ENCODE measurements at regions not wholly inside any gene's neighbourhood (a gene's known extent, or its start where the extent isn't known, plus 50 kb on each side); places are given as distances from the start of the nearest gene placed in this dataset.

DNA sequence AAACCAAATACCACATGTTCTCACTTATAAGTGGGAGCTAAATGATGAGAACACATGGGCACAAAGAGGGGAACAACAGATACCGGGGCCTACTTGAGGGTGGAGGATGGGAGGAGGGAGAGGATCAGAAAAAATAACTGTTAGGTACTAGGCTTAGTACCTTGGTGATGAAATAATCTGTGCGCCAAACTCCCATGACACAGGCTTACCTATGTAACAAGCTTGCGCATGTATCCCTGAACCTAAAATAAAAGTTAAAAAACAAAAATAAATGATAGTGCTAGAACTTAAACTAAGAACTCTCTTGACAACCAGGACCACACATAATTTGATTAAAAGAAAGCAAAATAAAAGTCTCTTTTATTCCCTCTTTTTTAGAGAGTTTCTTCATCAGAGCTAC is 150.6 kb downstream of the CHIC2 start:
- Mint-ChIP-seq H3K27ac (no peak overlapping the region), H3K4me3 (no peak overlapping the region), H3K9me3 (no peaks in the 10 kb centered on the region), H3K27me3 (ENCODE audit: low read depth in 3 of 3) (peaks cover 0 to 3% (median 3%) of the 10 kb centered on the region in 3 donors), H3K36me3 (no peaks in the 10 kb centered on the region), H3K4me1 (peaks cover 3 to 4% of the 10 kb centered on the region in 2 donors)
- no peak for DNase-seq

DNA sequence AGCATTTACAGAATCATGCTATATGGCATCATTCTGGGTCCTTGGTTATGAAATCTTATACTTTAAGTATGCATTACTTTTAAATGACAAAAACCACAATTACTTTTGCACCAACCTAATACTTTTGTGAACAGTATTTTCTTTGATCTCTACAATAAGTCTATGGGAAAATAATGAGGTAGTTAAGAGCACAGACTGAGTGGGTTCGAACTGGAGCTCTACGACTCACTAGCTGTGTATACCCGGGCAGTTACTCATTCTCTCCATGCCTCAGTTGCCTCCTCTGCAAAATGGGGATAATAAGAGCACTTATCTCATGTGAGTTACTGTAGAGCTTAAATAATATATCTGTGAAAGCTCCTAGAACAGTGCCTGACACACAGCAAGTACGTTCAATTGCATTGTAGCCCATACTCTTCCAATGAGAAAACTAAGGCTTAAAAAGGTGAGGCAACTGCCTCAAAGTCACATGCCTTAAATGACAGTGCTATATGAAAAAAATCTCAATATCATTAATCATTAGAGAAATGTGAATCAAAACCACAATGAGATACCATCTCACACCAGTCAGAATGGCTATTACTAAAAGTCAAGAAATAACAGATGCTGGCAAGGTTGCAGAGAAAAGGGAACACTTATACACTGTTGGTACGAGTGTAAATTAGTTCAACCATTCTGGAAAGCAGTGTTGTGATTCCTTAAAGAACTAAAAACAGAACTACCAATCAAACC is 151.5 kb downstream of the CHIC2 start:
- H3K36me3 Mint-ChIP-seq: no peaks in the 10 kb centered on the region
- H3K27ac Mint-ChIP-seq: no peak overlapping the region
- peaks cover 9 to 10% of the 10 kb centered on the region in 2 donors for H3K4me1 Mint-ChIP-seq
- no peak overlapping the region for H3K4me3 Mint-ChIP-seq
- no peaks in the 10 kb centered on the region for H3K9me3 Mint-ChIP-seq
- DNase-seq: no peak
- peaks cover 0 to 3% (median 0%) of the 10 kb centered on the region in 3 donors for H3K27me3 Mint-ChIP-seq (ENCODE audit: low read depth in 3 of 3)

DNA sequence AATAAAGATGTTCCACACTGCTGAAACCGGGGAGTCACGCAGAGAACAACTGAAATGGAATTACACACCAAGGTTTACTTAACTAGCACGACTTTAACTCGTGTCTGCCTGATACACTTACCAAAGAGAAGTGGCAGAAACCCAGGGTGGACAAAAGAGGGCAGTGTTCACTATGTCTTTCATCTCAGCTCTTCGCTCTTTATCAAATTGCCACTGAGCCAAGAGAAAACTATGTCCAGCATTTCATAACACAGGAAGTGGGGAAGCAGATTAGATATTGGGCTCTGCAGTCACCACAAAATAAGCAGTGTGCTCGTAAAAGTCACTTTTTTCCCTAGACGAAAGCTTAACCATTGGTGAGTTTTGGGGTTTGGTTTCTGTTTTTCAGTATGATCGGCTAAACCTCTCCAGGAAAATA is 155.7 kb downstream of the CHIC2 start:
- H3K9me3 Mint-ChIP-seq: no peaks in the 10 kb centered on the region
- peak overlapping the region in 1 of 5 donors; percentile 41 for H3K4me3 Mint-ChIP-seq
- no peak overlapping the region for H3K27ac Mint-ChIP-seq
- peaks cover 3 to 13% (median 4%) of the 10 kb centered on the region in 3 donors for H3K27me3 Mint-ChIP-seq (ENCODE audit: low read depth in 3 of 3)
- no peaks in the 10 kb centered on the region for H3K36me3 Mint-ChIP-seq
- peaks cover 15 to 21% of the 10 kb centered on the region in 2 donors for H3K4me1 Mint-ChIP-seq
- DNase-seq: peak; percentile 9 to 26 (median 20)

DNA sequence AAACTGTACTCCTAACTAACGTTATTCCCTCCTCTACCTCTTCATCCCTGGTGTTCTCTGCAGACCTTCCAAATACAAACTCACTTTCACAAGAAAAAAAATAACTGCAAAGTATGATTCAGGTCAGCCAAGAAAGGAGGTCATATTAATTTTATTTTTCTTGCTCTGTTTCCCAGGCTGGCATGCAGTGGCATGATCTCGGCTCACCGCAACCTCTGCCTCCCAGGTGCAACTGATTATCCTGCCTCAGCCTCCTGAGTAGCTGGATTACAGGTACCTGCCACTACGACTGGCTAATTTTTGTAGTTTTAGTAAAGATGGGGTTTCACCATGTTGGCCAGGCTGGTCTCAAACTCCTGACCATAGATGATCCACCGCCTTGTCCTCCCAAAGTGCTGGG is 156.6 kb downstream of the CHIC2 start:
- no peak overlapping the region for H3K27ac Mint-ChIP-seq
- H3K27me3 Mint-ChIP-seq (ENCODE audit: low read depth in 3 of 3): peaks cover 4 to 9% (median 6%) of the 10 kb centered on the region in 3 donors
- H3K36me3 Mint-ChIP-seq: no peaks in the 10 kb centered on the region

DNA sequence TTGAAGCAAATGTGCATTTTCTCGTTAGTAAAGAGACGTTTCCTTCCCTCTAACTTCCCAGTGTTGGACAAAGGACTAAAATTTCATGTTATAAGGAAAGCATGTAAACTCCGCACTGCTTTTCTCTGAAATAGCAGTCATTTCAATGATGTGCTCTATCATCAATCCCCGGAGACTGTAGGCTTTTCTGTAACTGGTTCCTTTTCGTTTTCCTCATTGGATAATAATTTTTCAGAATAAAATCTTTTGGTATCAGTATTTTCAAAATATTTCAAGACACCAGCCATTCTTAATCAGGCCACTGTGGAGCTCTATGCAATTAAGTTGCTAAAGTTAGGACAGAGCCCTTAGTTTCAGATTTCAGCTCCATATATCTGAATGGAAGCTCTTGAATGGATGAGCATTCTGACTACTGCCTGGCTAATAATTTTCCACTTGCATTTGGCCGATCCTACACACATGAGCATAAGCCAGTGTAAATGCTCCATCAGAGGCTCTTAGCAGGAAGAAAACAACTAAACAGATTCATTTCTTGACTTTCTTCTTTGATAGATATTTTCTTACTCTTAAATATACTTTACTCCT is 157.7 kb downstream of the CHIC2 start:
- H3K9me3 Mint-ChIP-seq: no peaks in the 10 kb centered on the region
- no peak overlapping the region for H3K27ac Mint-ChIP-seq
- H3K4me3 Mint-ChIP-seq: peak overlapping the region in 2 of 5 donors; percentile 73 to 80
- DNase-seq: no peak
- peaks cover 4 to 9% (median 8%) of the 10 kb centered on the region in 3 donors for H3K27me3 Mint-ChIP-seq (ENCODE audit: low read depth in 3 of 3)
- H3K4me1 Mint-ChIP-seq: peaks cover 15 to 21% of the 10 kb centered on the region in 2 donors
- H3K36me3 Mint-ChIP-seq: no peaks in the 10 kb centered on the region

More for the DNA sequence above, 156.6 kb downstream of the CHIC2 start:
- H3K4me1 Mint-ChIP-seq: peaks cover 15 to 21% of the 10 kb centered on the region in 2 donors
- DNase-seq: no peak
- H3K4me3 Mint-ChIP-seq: no peak overlapping the region
- H3K9me3 Mint-ChIP-seq: no peaks in the 10 kb centered on the region

DNA sequence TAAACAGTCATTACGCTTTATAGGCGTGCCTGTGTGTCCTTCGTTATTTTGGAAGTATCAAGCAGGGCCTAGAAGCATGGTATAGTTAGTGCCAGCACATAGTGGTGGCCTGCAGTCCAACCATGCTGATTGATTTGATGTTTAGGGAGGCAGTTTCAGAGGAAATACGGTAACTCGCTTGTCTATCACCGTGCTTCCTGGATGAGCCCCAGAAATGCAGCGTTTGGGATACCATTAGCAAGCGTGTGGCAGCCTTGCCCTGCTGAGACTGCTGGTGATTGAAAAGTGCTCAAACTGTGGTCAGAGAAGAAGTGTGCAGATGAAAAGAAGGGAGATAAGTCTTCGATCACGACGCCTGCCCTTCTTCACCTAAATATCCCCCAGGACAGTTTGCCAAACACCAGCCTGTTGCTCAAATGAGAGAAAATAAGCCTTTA is 158.4 kb downstream of the CHIC2 start:
- no peaks in the 10 kb centered on the region for H3K36me3 Mint-ChIP-seq
- DNase-seq: no peak
- no peaks in the 10 kb centered on the region for H3K9me3 Mint-ChIP-seq
- peak overlapping the region in 1 of 6 donors; percentile 40 for H3K27ac Mint-ChIP-seq
- H3K4me1 Mint-ChIP-seq: peaks cover 15 to 21% of the 10 kb centered on the region in 2 donors
- peak overlapping the region; percentile 64 to 80 (median 73) for H3K4me3 Mint-ChIP-seq
- peaks cover 4 to 9% (median 8%) of the 10 kb centered on the region in 3 donors for H3K27me3 Mint-ChIP-seq (ENCODE audit: low read depth in 3 of 3)

DNA sequence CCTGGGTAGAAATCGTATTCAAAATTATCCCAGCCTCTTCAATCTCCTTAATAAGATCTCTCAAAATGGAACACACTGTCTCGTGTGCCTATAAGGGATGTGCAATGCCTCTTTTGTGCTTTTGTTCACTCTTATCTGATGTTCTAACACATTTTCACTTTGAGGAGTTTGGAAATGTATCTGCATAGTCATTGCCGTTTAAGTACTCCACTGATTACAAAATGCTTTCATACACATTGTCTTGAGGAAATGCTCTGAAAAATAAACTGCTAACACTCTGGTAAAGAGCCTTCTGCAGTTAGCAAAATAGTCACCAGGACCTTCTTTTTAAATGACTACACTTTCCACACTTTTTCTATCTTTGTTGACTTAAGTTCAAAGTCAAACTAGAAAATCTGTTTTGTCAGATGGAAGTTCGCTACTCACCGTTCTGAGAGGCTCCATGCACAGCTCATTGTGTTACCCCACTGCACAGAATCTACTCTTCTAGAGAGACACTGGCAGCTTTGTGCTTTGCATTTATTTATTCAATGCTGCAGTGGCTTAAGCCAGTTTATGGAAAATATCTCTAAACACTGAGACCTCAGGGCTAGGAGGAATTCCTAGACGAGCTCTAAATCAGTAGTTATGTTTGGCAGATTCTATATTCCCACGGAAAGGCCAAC is 159.0 kb downstream of the CHIC2 start:
- no peak overlapping the region for H3K4me3 Mint-ChIP-seq
- peaks cover 4 to 9% (median 8%) of the 10 kb centered on the region in 3 donors for H3K27me3 Mint-ChIP-seq (ENCODE audit: low read depth in 3 of 3)
- DNase-seq: no peak
- no peaks in the 10 kb centered on the region for H3K36me3 Mint-ChIP-seq
- H3K9me3 Mint-ChIP-seq: no peaks in the 10 kb centered on the region
- no peak overlapping the region for H3K27ac Mint-ChIP-seq
- H3K4me1 Mint-ChIP-seq: peaks cover 15 to 21% of the 10 kb centered on the region in 2 donors

DNA sequence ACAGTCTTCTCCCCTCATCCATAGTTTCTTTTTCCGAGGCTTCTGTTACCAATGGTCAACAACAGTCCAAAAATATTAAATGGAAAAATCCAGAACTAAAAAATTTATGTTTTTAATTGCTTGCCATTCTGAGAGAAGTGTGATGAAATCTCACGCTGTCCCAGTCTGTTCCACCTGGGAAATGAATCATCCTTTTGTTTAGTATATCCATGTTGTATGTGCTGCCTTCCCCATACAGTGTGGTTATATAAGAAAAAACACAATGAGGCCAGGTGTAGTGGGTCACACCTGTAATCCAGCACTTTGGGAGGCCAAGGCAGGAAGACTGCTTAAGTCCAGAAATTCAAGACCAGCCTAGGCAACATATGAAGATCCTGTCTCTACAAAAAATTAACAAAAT is 161.6 kb downstream of the CHIC2 start:
- Mint-ChIP-seq H3K36me3 (no peaks in the 10 kb centered on the region), H3K9me3 (no peaks in the 10 kb centered on the region), H3K27ac (no peak overlapping the region), H3K27me3 (ENCODE audit: low read depth in 3 of 3) (peaks cover 7 to 9% (median 8%) of the 10 kb centered on the region in 3 donors), H3K4me1 (peaks cover 6 to 10% of the 10 kb centered on the region in 2 donors), H3K4me3 (no peak overlapping the region)
- no peak for DNase-seq

DNA sequence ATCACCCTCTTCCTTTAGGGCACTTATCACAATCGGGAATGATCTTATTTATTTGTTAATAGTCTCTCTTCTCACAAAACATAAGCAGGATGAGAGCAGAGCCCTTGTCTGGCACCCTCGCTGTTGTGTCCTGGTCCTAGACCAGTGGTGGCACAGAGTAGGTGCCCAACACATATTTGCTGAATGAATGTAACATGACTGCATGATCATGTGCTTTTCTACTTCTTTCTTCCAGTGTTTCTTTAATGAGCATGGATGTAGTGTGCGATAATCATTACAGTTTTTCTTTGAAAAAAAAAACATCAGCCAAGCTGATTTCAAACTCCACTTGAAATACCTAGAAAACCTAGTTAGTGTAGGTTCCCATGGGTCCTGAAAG is 164.1 kb downstream of the CHIC2 start:
- Mint-ChIP-seq H3K27me3 (ENCODE audit: low read depth in 3 of 3) (peaks cover 2 to 7% (median 5%) of the 10 kb centered on the region in 3 donors), H3K36me3 (no peaks in the 10 kb centered on the region), H3K27ac (no peak overlapping the region), H3K9me3 (no peaks in the 10 kb centered on the region), H3K4me1 (no peaks in the 10 kb centered on the region), H3K4me3 (no peak overlapping the region)
- no peak for DNase-seq

DNA sequence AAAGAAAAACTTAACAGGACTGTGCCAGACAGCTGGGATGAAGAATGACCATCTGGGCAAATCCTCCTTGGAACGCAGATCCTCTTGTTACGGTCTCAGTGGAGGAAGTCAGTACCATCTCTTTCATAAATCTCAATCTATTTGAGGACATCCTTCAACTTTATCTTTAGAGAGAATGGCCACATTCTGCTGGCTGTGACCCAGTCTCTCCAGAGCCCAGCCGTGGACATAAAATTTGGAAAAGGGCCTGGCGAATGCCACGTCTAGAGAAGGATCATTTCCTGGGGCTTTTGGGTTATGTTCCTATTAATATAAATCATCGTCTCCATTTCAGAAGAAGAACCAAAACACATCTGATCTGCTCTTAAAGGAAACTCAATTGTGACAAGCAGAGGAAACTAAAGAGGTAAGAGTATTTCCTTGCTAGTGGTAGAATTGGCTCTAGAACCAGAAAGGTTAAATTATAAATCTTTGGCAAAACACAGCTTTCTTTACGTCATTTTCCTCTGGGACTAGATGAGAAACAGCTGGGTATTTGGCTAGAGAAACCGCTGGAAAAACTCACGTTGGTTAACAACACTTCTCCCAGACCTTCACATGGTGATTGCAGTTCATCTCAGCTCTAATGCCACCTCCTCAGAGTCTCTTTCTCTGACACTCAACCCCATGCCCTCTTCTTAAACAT is 164.7 kb downstream of the CHIC2 start:
- peaks cover 2 to 6% (median 5%) of the 10 kb centered on the region in 3 donors for H3K27me3 Mint-ChIP-seq (ENCODE audit: low read depth in 3 of 3)
- H3K4me3 Mint-ChIP-seq: no peak overlapping the region
- DNase-seq: no peak
- no peaks in the 10 kb centered on the region for H3K4me1 Mint-ChIP-seq
- H3K9me3 Mint-ChIP-seq: no peaks in the 10 kb centered on the region
- no peaks in the 10 kb centered on the region for H3K36me3 Mint-ChIP-seq
- no peak overlapping the region for H3K27ac Mint-ChIP-seq

DNA sequence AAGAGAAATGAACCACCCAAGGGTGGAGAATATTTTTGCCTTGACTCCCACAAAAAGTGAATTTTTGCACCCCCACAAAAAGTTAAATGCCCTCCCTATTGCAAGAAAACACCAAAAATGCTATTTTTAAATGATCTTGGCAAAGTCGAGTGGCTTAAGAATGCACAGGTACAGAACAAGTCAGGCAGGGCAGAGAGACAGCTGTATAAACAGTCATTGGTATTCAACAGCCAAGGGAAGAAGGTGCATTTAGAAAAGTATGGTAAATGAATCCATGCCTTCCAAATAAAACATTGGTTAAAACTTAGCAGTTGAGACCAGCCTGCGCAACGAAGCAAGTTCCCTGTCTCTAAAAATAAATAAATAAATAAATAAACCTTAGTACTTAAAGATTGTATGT is 169.3 kb downstream of the CHIC2 start:
- H3K9me3 Mint-ChIP-seq: no peaks in the 10 kb centered on the region
- no peaks in the 10 kb centered on the region for H3K36me3 Mint-ChIP-seq
- no peak overlapping the region for H3K4me3 Mint-ChIP-seq
- H3K27ac Mint-ChIP-seq: no peak overlapping the region
- H3K27me3 Mint-ChIP-seq (ENCODE audit: low read depth in 3 of 3): peaks cover 0 to 7% (median 4%) of the 10 kb centered on the region in 3 donors
- no peaks in the 10 kb centered on the region for H3K4me1 Mint-ChIP-seq
- no peak for DNase-seq

DNA sequence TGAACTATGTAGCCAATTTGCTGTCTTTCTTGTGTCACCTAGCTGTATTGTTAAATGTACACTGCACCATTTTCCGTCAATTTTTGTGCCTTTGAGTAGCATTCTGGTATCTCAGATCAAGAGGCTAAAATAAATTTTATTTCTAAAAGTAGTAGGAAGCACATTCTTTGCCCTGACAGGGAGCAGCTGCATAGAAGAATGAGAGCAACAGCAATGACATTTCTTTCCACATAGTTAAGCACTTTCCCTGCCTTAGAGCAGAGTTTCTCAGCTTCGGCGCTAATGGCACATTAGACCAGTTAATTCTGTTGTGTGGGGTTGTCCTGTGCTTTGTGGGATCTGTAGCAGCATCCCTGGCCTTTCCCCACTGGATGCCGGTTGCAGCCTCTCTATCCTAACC is 173.9 kb downstream of the CHIC2 start:
- H3K9me3 Mint-ChIP-seq: no peaks in the 10 kb centered on the region

DNA sequence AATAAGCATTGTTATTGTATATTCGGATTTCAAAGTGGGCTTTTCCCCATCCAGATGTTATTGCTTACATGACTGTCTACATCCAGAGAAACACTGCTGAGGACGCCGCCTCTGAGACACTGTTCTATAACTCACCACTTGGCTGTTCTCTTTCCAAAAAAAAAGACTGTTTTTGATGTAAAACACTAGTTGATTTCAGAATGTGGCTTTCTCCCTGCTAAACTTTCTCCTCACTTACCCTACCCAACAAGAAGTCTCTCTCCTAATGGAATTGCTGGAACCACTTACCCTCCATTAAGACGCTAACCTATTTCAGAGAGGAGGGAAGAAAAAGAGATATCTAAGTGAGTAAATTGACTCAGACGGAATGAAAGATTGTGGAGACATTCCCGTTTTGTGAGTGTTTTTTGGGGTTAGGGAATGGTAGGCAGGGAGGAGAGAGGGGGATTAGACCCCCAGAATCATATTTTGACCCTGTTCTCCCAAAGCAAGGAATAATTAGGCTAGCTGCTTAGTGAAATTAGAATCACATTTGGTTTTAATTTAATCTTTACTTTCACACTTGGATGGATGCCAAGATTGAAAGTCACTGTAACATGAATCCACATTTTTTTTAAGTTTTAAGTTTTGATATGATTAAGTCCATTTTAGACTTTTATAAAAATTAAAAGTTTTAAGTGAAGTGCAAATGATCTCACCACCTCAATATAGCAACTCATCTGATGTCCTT is 174.9 kb downstream of the CHIC2 start:
- Mint-ChIP-seq H3K36me3 (no peaks in the 10 kb centered on the region), H3K9me3 (no peaks in the 10 kb centered on the region), H3K4me1 (no peaks in the 10 kb centered on the region), H3K27ac (no peak overlapping the region), H3K4me3 (no peak overlapping the region), H3K27me3 (ENCODE audit: low read depth in 3 of 3) (peaks cover 0 to 5% (median 0%) of the 10 kb centered on the region in 3 donors)
- DNase-seq: no peak

More for the DNA sequence above, 173.9 kb downstream of the CHIC2 start:
- Mint-ChIP-seq H3K27ac (no peak overlapping the region), H3K36me3 (no peaks in the 10 kb centered on the region), H3K4me3 (no peak overlapping the region), H3K27me3 (ENCODE audit: low read depth in 3 of 3) (peaks cover 0 to 5% (median 0%) of the 10 kb centered on the region in 3 donors), H3K4me1 (no peaks in the 10 kb centered on the region)
- DNase-seq: no peak
